GM23338 (cell line): ENCODE measurements at regions not wholly inside any gene's neighbourhood (a gene's known extent, or its start where the extent isn't known, plus 50 kb on each side); places are given as distances from the start of the nearest gene placed in this dataset.

ENCODE experiments used
- CREB1 ChIP-seq: fragments of 250-450 bp; sonication (Bioruptor Pico); IDR thresholded peaks from 2 replicates; pipeline ENCODE4 v1.5.0; 2020; ENCODE audit warnings: low read depth, mild to moderate bottlenecking, moderate library complexity
- CTCF ChIP-seq, 2 experiments: fragments of 200-600 bp in 1 of 2; sonication (generic) in 1 of 2; conservative IDR thresholded peaks; 2 replicates each; pipeline versions ENCODE4 v1.5.1 to v1.6.1; 2016 to 2017; ENCODE audit warnings: antibody characterized with exemption in 2 of 2, low read depth in 2 of 2, mild to moderate bottlenecking in 2 of 2, moderate library complexity in 1 of 2

- TF ChIP-seq CTCF (conservative IDR thresholded peaks at IDR 0.05; ENCODE audit: low read depth in 2 of 2) (no peak), CREB1 (CRISPR knock-in tag) (no peak)
Observed at GRCh38 chr13:107222597-107222996, 654.7 kb upstream of the ARGLU1 start.
